Caco-2 (cell line): ENCODE measurements at regions not wholly inside any gene's neighbourhood (a gene's known extent, or its start where the extent isn't known, plus 50 kb on each side); places are given as distances from the start of the nearest gene placed in this dataset.

Experiments
- BruUV-seq: library from RNA; stranded (reverse); fragments of 400-500 nt; replicated peaks from 2 replicates; lab custom pipeline; 2021; lab: Mats Ljungman, UMichigan
- CTCF ChIA-PET: fragments of 300-600 bp; sonication (Branson Sonifier 250); formaldehyde crosslinking; loops from one replicate; lab custom pipeline; 2022; ENCODE audit warnings: antibody characterized with exemption; lab: Charles Lee
- POLR2A ChIA-PET: fragments of 300-600 bp; sonication (Branson Sonifier 250); formaldehyde crosslinking; loops from one replicate; lab custom pipeline; 2022; ENCODE audit warnings: antibody characterized with exemption; lab: Charles Lee
- DNase-seq, 2 experiments: peaks; one replicate each; pipeline versions ENCODE4 v3.0.0 to v3.0.0-alpha.2; 2020 to 2022
- H3K27me3 ChIP-seq: replicated peaks from 2 replicates; pipeline ENCODE4 v1.6.0; 2011; ENCODE audit warnings: low read length; ENCODE audit not compliant: control insufficient read depth, insufficient read depth
- H3K36me3 ChIP-seq: 2 replicates; pipeline ENCODE4 v1.5.1; 2011; ENCODE audit warnings: low read length; ENCODE audit not compliant: control insufficient read depth, insufficient read depth
- H3K4me1 ChIP-seq: fragments of 250-450 bp; sonication (Bioruptor Pico); 2 replicates; pipeline ENCODE4 v1.5.1; 2020; ENCODE audit warnings: mild to moderate bottlenecking
- H3K4me3 ChIP-seq: 2 replicates; pipeline ENCODE4 v1.5.1; 2011; ENCODE audit warnings: low read depth, mild to moderate bottlenecking, control low read depth, low read length
- H3K9me3 ChIP-seq: fragments of 250-450 bp; sonication (Bioruptor Pico); 2 replicates; pipeline ENCODE4 v1.5.1; 2020; ENCODE audit warnings: mild to moderate bottlenecking, moderate library complexity
- H3K27ac Mint-ChIP-seq: one replicate; pipeline ENCODE4 v1.8.0; 2022; ENCODE audit warnings: mixed read lengths; ENCODE audit not compliant: unreplicated experiment
- H3K27me3 Mint-ChIP-seq: one replicate; pipeline ENCODE4 v1.8.0; 2022; ENCODE audit warnings: mixed read lengths; ENCODE audit not compliant: insufficient read depth, unreplicated experiment
- H3K36me3 Mint-ChIP-seq: one replicate; pipeline ENCODE4 v1.8.0; 2022; ENCODE audit warnings: mild to moderate bottlenecking, mixed read lengths; ENCODE audit not compliant: insufficient read depth, unreplicated experiment
- H3K4me1 Mint-ChIP-seq: one replicate; pipeline ENCODE4 v1.8.0; 2022; ENCODE audit warnings: low read depth, mixed read lengths; ENCODE audit not compliant: unreplicated experiment
- H3K4me3 Mint-ChIP-seq: one replicate; pipeline ENCODE4 v1.8.0; 2022; ENCODE audit warnings: mild to moderate bottlenecking, moderate library complexity, mixed read lengths; ENCODE audit not compliant: unreplicated experiment
- H3K9me3 Mint-ChIP-seq: one replicate; pipeline ENCODE4 v1.8.0; 2022; ENCODE audit warnings: mixed read lengths; ENCODE audit not compliant: unreplicated experiment
- CTCF ChIP-seq, 2 experiments: fragments of 200-600 bp in 1 of 2; IDR thresholded peaks; 1 replicate in 1 of 2; 2 replicates in 1 of 2; pipeline versions ENCODE4 v1.5.1 to v1.8.0; 2011 to 2022; ENCODE audit warnings: antibody characterized with exemption in 1 of 2, control low read depth in 1 of 2, inconsistent platforms in 1 of 2, low read depth in 1 of 2, low read length in 1 of 2, mild to moderate bottlenecking in 1 of 2, moderate library complexity in 1 of 2; ENCODE audit not compliant: insufficient read depth in 1 of 2, severe bottlenecking in 1 of 2, unreplicated experiment in 1 of 2
- intact Hi-C: fragments of 100-400 bp; cut with micrococcal nuclease; formaldehyde crosslinking; loops from one replicate; pipeline ENCODE4 v1.10.0; 2022; ENCODE audit not compliant: unreplicated experiment

DNA sequence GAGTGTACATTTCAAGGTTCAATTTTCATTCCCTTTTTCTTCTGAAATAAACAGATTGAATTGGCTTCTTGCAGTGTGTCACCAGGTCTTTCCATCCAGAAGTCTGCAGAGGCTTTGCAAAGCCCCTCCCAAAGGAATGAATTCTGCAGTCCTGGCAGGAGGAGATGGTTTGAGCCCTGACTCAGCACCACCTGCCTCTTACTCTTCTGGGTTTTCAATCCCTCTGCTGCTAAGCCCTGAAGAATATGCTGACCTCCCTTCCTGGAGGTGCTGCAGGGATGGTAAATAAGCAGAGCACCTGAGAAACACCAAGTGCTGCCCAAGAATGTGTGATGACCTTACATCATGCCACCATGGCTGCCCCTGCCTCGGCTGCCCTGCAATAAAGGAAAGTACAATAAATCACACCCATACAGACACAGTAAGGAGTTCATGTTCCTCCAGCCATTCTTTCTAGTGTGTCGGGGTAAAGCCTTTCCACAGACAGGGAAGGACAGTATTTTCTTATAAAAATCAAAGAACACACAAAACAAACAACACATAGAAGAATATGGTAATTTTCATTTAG is 209.2 kb downstream of the ZNF326 start:
- ChIA-PET CTCF (no interaction called here), POLR2A (no interaction called here)
- Histone ChIP-seq H3K4me1 (no peaks in the 10 kb centered on the region), H3K9me3 (no peaks in the 10 kb centered on the region), H3K36me3 (no peaks in the 10 kb centered on the region), H3K4me3 (no peak overlapping the region), H3K27me3 (no peaks in the 10 kb centered on the region)
- Mint-ChIP-seq H3K36me3 (no peaks in the 10 kb centered on the region), H3K4me1 (no peaks in the 10 kb centered on the region), H3K4me3 (no peak overlapping the region), H3K27ac (no peak overlapping the region), H3K9me3 (no peaks in the 10 kb centered on the region), H3K27me3 (peaks cover 5% of the 10 kb centered on the region)
- no TSS peak for BruUV-seq
- intact Hi-C loops: no loop called here
- TF ChIP-seq CTCF (IDR thresholded peaks at IDR 0.05; ENCODE audit: insufficient read depth in 1 of 2, low read depth in 1 of 2, low read length in 1 of 2, severe bottlenecking in 1 of 2, unreplicated experiment in 1 of 2): no peak
- no peak for DNase-seq

DNA sequence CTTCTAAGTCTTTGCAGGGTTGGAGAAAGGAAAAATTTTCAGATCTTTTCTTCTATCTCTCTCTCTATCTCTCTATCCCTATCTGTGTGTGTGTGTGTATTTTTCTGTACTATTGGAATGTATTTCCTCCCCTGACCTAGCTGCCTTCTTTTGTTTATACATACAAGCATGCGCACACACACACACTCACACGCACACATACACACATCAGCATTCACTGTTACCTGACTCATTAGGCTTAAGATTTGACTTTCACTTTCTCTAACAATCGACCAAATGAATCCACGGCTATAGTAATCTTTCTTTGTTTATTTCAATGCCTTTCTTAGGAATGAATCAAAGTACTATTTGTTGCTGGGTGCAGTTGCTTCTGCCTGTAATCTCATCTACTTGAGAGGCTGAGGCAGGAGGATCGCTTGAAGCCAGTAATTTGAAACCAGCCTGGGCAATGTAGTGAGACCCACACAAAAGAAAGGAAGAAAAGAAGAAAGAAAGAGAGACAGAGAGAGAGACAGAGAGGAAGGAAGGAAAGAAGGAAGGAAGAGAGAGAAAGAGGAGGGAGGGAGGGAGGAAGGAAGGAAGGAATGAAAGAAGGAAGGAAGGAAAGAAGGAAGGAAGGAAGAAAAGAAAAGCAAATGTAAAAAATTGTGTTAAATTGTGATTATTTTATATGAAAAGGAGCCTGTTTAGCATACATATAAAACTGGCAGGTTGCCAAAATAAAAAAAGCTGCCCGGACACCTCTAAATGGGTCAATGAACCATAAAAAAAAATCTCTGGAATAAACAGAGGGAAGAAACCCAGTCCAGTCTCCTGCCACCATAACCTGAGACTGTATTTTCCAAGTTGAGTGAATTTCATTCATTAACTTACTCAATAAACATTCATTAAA is 206.8 kb downstream of the ZNF326 start:
- intact Hi-C loops: no loop called here
- Mint-ChIP-seq H3K9me3 (no peaks in the 10 kb centered on the region), H3K27me3 (peaks cover 5% of the 10 kb centered on the region), H3K4me3 (no peak overlapping the region), H3K27ac (no peak overlapping the region), H3K36me3 (no peaks in the 10 kb centered on the region), H3K4me1 (no peaks in the 10 kb centered on the region)
- BruUV-seq: no TSS peak
- TF ChIP-seq CTCF (IDR thresholded peaks at IDR 0.05; ENCODE audit: insufficient read depth in 1 of 2, low read depth in 1 of 2, low read length in 1 of 2, severe bottlenecking in 1 of 2, unreplicated experiment in 1 of 2): no peak
- ChIA-PET CTCF (no interaction called here), POLR2A (no interaction called here)
- H3K4me3 ChIP-seq: no peak overlapping the region
- H3K27me3 ChIP-seq: no peaks in the 10 kb centered on the region
- H3K9me3 ChIP-seq: no peaks in the 10 kb centered on the region
- no peak for DNase-seq
- H3K36me3 ChIP-seq: no peaks in the 10 kb centered on the region
- H3K4me1 ChIP-seq: no peaks in the 10 kb centered on the region

- POLR2A ChIA-PET: no interaction called here
These were observed 205.8 kb downstream of the ZNF326 start for GRCh38 chr1:90200646-90201205.

More at GRCh38 chr1:90200646-90201205, 205.8 kb downstream of the ZNF326 start:
- no peaks in the 10 kb centered on the region for H3K4me1 Mint-ChIP-seq
- CTCF ChIA-PET: interaction anchor here (0.7 kb wide), 1 partner anchor 44 kb away, joined by 3 read pairs; no protein-coding TSS in a partner anchor
- H3K27ac Mint-ChIP-seq: no peak overlapping the region
- intact Hi-C loops: no loop called here
- BruUV-seq: no TSS peak
- peaks cover 5% of the 10 kb centered on the region for H3K27me3 Mint-ChIP-seq
- Histone ChIP-seq H3K36me3 (no peaks in the 10 kb centered on the region), H3K27me3 (no peaks in the 10 kb centered on the region), H3K4me3 (no peak overlapping the region), H3K4me1 (no peaks in the 10 kb centered on the region), H3K9me3 (no peaks in the 10 kb centered on the region)
- no peaks in the 10 kb centered on the region for H3K9me3 Mint-ChIP-seq
- TF ChIP-seq CTCF (IDR thresholded peaks at IDR 0.05; ENCODE audit: insufficient read depth in 1 of 2, low read depth in 1 of 2, low read length in 1 of 2, severe bottlenecking in 1 of 2, unreplicated experiment in 1 of 2): no peak
- no peak for DNase-seq
- H3K36me3 Mint-ChIP-seq: no peaks in the 10 kb centered on the region
- no peak overlapping the region for H3K4me3 Mint-ChIP-seq
